A673 (cell line): ENCODE measurements at regions not wholly inside any gene's neighbourhood (a gene's known extent, or its start where the extent isn't known, plus 50 kb on each side); places are given as distances from the start of the nearest gene placed in this dataset.

ENCODE experiments used
- CTCF ChIP-seq: fragments of 300-800, 200-600 bp; sonication (generic); conservative IDR thresholded peaks from 2 replicates; pipeline ENCODE4 v1.5.1; 2017; ENCODE audit warnings: low read depth, mild to moderate bottlenecking, antibody characterized with exemption, low read length, moderate library complexity, mixed read lengths
- EZH2 ChIP-seq: fragments of 200-600 bp; sonication (generic); IDR thresholded peaks from 2 replicates; pipeline ENCODE4 v1.6.1; 2017; ENCODE audit warnings: borderline replicate concordance, low read depth, mild to moderate bottlenecking, mixed read lengths, antibody characterized with exemption, low read length; ENCODE audit not compliant: poor library complexity, severe bottlenecking

- TF ChIP-seq CTCF (no peak), EZH2 (no peak)
Measured at GRCh38 chr20:21633829-21634228, 71.6 kb upstream of the PAX1 start.
